ENCODE measurements at regions not wholly inside any gene's neighbourhood (a gene's known extent, or its start where the extent isn't known, plus 50 kb on each side); places are given as distances from the start of the nearest gene placed in this dataset.

DNA sequence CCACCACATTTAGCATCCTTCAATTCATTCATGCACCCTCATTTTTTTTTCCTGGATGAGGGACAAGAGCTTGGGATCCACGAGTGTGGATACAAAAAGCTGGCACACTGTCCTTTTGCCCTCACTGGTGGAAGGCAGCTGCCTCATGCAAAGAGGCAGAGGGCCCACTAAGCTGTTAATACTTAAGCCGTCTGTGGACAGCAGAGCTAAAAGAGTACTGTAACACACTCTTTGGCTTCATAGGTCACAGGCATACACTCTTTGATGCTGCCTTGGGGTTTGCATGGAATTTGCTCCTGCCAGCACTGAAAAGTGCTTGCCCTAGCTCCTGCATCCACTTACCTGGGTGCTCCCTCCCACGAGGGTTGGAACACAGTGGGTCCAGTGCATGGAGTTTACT is 978.4 kb upstream of the SPRY2 start:
- ATAC-seq (ENCODE audit: low FRiP score): no peak
- DNase-seq (ENCODE audit: low spot score): no peak
- no peak for TF ChIP-seq CTCF (IDR thresholded peaks at IDR 0.05)

GRCh38 chr13:81318231-81319019 is 977.5 kb upstream of the SPRY2 start:
- no peak for TF ChIP-seq CTCF (IDR thresholded peaks at IDR 0.05)
- ATAC-seq (ENCODE audit: low FRiP score): no peak

GRCh38 chr13:81314461-81314860 is 973.5 kb upstream of the SPRY2 start:
- TF ChIP-seq CTCF (IDR thresholded peaks at IDR 0.05): no peak
- no peak for DNase-seq (ENCODE audit: low spot score)
- ATAC-seq (ENCODE audit: low FRiP score): no peak

More at GRCh38 chr13:81318231-81319019, 977.5 kb upstream of the SPRY2 start:
- DNase-seq (ENCODE audit: low spot score): no peak

DNA sequence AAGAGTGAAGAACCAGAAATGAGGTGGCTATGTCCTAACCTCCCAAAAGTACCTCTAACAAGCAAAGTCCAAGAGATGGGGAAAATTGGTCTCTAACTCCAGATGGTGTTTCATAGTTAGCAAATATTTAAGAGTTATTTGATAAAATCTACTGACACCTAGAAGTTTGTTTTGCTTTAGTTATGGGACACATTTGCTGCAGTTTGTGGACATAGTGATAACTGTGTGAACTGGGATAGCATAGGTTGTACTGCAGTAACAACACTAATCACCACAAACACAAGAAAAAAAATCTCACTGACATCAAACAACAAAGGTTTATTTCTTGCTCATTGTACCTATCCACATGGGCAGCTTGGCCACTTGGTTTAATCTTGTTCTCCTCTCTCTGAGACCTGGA is 965.0 kb upstream of the SPRY2 start:
- no peak for ATAC-seq (ENCODE audit: low FRiP score)
- no peak for TF ChIP-seq CTCF (IDR thresholded peaks at IDR 0.05)
- DNase-seq (ENCODE audit: low spot score): no peak

GRCh38 chr13:81304121-81304659 is 963.3 kb upstream of the SPRY2 start:
- no peak for ATAC-seq (ENCODE audit: low FRiP score)
- no peak for TF ChIP-seq CTCF (IDR thresholded peaks at IDR 0.05)
- DNase-seq (ENCODE audit: low spot score): no peak

GRCh38 chr13:81302677-81303076 is 961.8 kb upstream of the SPRY2 start:
- DNase-seq (ENCODE audit: low spot score): no peak
- no peak for TF ChIP-seq CTCF (IDR thresholded peaks at IDR 0.05)
- ATAC-seq (ENCODE audit: low FRiP score): no peak

- DNase-seq (ENCODE audit: low spot score) (no peak), ATAC-seq (ENCODE audit: low FRiP score) (no peak)
- TF ChIP-seq CTCF (IDR thresholded peaks at IDR 0.05): no peak
Observed at GRCh38 chr13:81302125-81302524, 961.2 kb upstream of the SPRY2 start.

Data from omental fat pad (tissue), 3 donors.